GM13976 (cell line): ENCODE measurements at regions not wholly inside any gene's neighbourhood (a gene's known extent, or its start where the extent isn't known, plus 50 kb on each side); places are given as distances from the start of the nearest gene placed in this dataset.

Source experiments
- DNase-seq: peaks from one replicate; pipeline ENCODE4 v3.0.0; 2012; ENCODE audit warnings: low spot score
- CTCF ChIP-seq: IDR thresholded peaks from 2 replicates; pipeline ENCODE4 v1.5.1; 2012; ENCODE audit warnings: borderline replicate concordance, mild to moderate bottlenecking; ENCODE audit not compliant: insufficient read depth; ENCODE audit errors: extremely low read depth, missing control alignments, control extremely low read depth
- in situ Hi-C: fragments of 300-500 bp; cut with MboI; formaldehyde crosslinking; loops from one replicate; pipeline ENCODE4 v1.12.0; 2022; ENCODE audit warnings: low sequenced_read_pairs, mixed read lengths, inconsistent platforms; ENCODE audit not compliant: unreplicated experiment

DNA sequence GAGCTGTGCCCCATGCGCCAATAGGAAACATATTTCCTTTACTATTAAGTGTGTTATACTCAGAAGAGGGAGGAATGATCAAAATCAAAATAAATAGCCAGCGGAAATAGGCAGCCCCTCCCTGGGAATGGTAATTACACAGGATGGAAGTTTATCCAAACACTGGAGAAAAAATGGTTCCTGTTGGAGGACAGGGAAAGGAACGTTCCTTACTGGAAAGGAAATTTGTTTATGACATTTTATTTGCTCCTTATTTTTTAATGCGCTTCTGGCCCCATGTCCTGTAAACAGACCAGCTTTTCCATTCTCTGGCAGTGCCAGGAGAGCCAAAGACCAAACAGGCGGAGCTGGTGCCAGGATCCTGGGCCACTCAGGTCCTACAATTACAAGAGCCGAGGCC, 273.7 kb downstream of the SOX9 start:
- DNase-seq: no peak
- no peak for TF ChIP-seq CTCF
- in situ Hi-C loops: no loop called here

DNA sequence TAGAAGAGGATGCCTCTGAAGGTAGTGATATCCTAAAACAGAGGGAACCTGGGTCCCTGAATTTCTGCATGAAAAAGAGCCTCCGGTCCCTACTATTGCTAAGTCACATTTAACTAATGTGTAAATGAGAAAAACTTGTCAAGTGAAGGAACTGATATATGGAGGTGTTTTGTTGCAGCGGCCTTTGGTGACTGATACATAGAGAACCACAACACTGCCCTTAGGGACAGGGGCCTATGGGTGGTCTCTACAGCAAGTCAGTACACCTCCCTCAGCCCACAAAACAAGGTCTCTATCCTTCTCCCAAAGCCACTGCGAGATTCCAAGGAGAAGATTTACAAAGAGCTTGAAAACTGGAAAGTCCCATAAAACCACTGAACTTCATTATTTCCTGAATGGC, 275.3 kb downstream of the SOX9 start:
- no peak for TF ChIP-seq CTCF
- no peak for DNase-seq
- in situ Hi-C loops: no loop called here

- no peak for TF ChIP-seq CTCF
- in situ Hi-C loops: no loop called here
- DNase-seq: no peak
These were observed 276.4 kb downstream of the SOX9 start for GRCh38 chr17:72397223-72397667.

DNA sequence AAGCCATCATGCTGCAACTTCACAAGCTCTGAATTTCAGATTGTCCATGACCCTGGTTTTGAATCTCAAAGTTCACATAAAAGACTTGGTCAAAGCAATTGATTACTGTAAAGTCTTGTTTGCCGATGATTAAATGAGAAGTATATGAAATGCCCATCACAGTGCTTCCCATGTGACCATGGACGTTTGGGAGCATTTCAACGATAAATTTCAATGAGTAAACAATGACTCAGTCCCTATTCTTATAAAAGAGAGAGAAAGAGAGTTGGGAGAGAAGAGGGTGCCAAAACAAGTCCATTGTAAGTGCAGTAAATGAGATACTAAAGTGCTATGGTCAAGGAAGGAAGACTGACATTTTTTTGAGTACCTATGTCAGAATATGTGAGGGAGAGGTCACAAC, 276.9 kb downstream of the SOX9 start:
- in situ Hi-C loops: no loop called here
- DNase-seq: no peak
- TF ChIP-seq CTCF: no peak

DNA sequence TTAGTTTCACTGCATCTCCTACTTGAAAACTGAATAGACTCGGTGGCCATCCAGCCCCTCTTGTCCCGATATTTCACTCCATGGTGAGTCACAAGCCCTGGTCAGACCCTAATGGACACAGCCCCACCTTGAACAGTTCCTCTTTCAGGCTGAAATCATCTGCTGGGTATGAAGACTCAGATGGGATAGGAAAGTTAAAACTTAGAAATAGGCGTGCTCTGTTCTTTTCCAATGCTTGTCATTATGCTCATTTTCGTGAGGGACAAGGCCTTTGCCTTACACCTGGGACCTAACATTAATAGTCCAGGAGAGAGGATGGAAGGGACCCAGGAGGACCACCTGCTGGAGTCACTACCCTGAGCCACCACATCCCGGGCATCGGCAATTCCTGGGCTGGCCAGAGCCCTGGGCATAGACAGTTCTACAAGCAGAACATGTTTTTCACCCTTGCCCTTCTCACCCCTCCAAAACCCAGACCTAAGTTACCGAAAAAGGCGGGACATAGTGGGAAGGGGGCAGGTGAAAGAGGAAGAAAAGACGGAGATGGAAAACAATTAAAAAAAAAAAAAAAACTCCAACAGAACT, 278.3 kb downstream of the SOX9 start:
- DNase-seq: no peak
- TF ChIP-seq CTCF: no peak
- in situ Hi-C loops: no loop called here

- DNase-seq: no peak
- in situ Hi-C loops: no loop called here
- TF ChIP-seq CTCF: no peak
These were observed 279.0 kb downstream of the SOX9 start for GRCh38 chr17:72399608-72400487.
